ENCODE measurements at regions not wholly inside any gene's neighbourhood (a gene's known extent, or its start where the extent isn't known, plus 50 kb on each side); places are given as distances from the start of the nearest gene placed in this dataset.

GRCh38 chr2:45114221-45114955 is 105.1 kb upstream of the SIX2 start:
- intact Hi-C loops (cut with micrococcal nuclease) = no loop called here
- Mint-ChIP-seq H3K27ac (no peak overlapping the region), H3K4me1 (no peaks in the 10 kb centered on the region), H3K36me3 (ENCODE audit: low read depth) (no peaks in the 10 kb centered on the region), H3K27me3 (peaks cover under 1% of the 10 kb centered on the region), H3K4me3 (no peak overlapping the region), H3K9me3 (no peaks in the 10 kb centered on the region)
- TF ChIP-seq, protein P1, sequence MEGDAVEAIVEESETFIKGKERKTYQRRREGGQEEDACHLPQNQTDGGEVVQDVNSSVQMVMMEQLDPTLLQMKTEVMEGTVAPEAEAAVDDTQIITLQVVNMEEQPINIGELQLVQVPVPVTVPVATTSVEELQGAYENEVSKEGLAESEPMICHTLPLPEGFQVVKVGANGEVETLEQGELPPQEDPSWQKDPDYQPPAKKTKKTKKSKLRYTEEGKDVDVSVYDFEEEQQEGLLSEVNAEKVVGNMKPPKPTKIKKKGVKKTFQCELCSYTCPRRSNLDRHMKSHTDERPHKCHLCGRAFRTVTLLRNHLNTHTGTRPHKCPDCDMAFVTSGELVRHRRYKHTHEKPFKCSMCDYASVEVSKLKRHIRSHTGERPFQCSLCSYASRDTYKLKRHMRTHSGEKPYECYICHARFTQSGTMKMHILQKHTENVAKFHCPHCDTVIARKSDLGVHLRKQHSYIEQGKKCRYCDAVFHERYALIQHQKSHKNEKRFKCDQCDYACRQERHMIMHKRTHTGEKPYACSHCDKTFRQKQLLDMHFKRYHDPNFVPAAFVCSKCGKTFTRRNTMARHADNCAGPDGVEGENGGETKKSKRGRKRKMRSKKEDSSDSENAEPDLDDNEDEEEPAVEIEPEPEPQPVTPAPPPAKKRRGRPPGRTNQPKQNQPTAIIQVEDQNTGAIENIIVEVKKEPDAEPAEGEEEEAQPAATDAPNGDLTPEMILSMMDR (IDR thresholded peaks at IDR 0.05) = no peak
- ChIA-PET POLR2A (no interaction called here), CTCF (no interaction called here)
- no peak for DNase-seq
- no peak for ATAC-seq (ENCODE audit: low read depth)

- no peaks in the 10 kb centered on the region for H3K9me3 Mint-ChIP-seq
- ChIA-PET CTCF (no interaction called here), POLR2A (no interaction called here)
- DNase-seq (no peak), ATAC-seq (ENCODE audit: low read depth) (no peak)
- no peaks in the 10 kb centered on the region for H3K4me1 Mint-ChIP-seq
- H3K27me3 Mint-ChIP-seq = peaks cover 4% of the 10 kb centered on the region
- no peak overlapping the region for H3K4me3 Mint-ChIP-seq
- no peak overlapping the region for H3K27ac Mint-ChIP-seq
- intact Hi-C loops (cut with micrococcal nuclease) = no loop called here
- TF ChIP-seq, protein P1 (IDR thresholded peaks at IDR 0.05) = no peak
- no peaks in the 10 kb centered on the region for H3K36me3 Mint-ChIP-seq (ENCODE audit: low read depth)
Observed at GRCh38 chr2:45112750-45113149, 103.5 kb upstream of the SIX2 start.

DNA sequence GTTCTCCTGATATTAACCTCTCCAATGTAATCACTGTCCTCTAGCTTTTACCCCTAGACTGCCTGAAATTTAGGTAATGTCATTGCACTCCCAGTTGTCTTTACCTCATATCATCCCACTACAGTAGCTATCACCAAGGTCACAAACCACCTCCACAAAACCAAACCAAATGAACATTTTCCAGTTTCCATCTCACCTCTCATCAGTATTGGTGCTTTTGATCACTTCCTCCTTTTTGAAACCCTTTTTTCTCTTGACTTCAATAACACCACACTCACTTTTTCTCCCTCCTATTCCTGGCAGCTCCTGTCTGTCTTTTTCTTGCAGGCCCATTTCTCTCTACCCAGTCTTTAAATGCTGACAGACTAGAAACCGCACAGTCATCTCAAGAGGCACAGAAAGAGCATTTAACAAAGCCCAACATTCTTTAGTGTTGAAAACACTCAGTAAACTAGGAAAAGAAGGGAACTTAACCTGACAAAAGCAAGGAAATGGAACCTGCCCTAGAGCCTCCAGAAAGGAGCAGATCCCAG is 95.9 kb upstream of the SIX2 start:
- Mint-ChIP-seq H3K36me3 (ENCODE audit: low read depth) (no peaks in the 10 kb centered on the region), H3K27ac (no peak overlapping the region), H3K4me1 (no peaks in the 10 kb centered on the region), H3K4me3 (no peak overlapping the region), H3K27me3 (peaks cover 10% of the 10 kb centered on the region), H3K9me3 (no peaks in the 10 kb centered on the region)
- ChIA-PET CTCF (no interaction called here), POLR2A (no interaction called here)
- TF ChIP-seq, protein P1 (IDR thresholded peaks at IDR 0.05) = no peak
- no peak for DNase-seq
- intact Hi-C loops (cut with micrococcal nuclease) = no loop called here
- ATAC-seq (ENCODE audit: low read depth) = no peak

DNA sequence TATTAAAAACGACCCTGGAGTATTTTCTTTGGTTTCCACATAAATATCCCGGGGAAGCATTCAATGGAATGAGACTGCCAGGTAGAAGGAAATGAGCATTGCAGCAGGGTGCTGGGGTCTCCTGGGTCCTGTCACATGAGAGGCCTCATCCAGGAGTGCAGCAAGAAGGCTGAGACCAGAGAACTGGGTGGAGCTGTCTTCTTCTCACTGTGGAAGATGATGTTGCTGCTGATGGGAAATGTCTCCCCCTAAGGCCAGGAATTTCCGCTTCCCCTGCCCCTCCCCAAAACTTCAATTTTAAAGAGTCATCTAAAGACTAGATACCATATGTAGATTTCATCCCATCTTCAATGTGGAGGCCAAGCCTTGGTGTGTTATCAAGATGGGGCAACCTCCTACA is 95.2 kb upstream of the SIX2 start:
- ChIA-PET CTCF (no interaction called here), POLR2A (no interaction called here)
- ATAC-seq (ENCODE audit: low read depth) = no peak

More for the DNA sequence above, 95.2 kb upstream of the SIX2 start:
- Mint-ChIP-seq H3K4me3 (no peak overlapping the region), H3K9me3 (peaks cover 2% of the 10 kb centered on the region), H3K27ac (no peak overlapping the region), H3K27me3 (peaks cover 15% of the 10 kb centered on the region), H3K36me3 (ENCODE audit: low read depth) (no peaks in the 10 kb centered on the region), H3K4me1 (no peaks in the 10 kb centered on the region)
- intact Hi-C loops (cut with micrococcal nuclease) = no loop called here
- TF ChIP-seq, protein P1 (IDR thresholded peaks at IDR 0.05) = no peak
- no peak for DNase-seq
